OCI-LY1 (cell line): ENCODE measurements at regions not wholly inside any gene's neighbourhood (a gene's known extent, or its start where the extent isn't known, plus 50 kb on each side); places are given as distances from the start of the nearest gene placed in this dataset.

Experiments used
- EZH2 ChIP-seq: fragments of 200-600 bp; sonication (generic), shearing (Covaris generic); IDR thresholded peaks from 2 replicates; pipeline ENCODE4 v1.8.0; 2017; ENCODE audit warnings: borderline replicate concordance, mixed run types, mild to moderate bottlenecking, antibody characterized with exemption, low read length, moderate library complexity, mixed read lengths
- TF ChIP-seq, protein P1 (sequence below): fragments of 200-600 bp; sonication (generic), shearing (Covaris generic); IDR thresholded peaks from 2 replicates; pipeline ENCODE4 v1.5.1; 2017; ENCODE audit warnings: mild to moderate bottlenecking, antibody characterized with exemption, low read length, moderate library complexity, mixed read lengths

DNA sequence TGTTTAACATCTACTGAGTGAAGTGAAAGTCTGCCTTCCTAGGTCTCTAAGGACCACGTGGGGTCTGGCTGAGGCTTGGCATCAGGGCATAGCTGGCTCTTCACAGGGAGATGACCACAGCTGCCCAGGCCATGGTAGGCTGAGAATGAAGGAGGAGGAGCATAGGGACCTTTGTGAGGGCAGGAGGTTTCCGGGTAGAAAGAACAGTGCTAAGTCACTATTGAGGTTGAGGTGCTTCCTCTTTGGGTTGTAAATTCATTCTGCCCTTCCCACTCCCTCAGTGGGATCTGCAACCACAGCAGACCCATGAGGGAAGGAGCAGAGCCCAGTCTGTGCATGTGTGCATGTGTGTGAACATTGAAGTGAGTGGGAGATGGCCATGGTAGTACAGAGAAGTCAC lies 909.6 kb downstream of the VRK1 start:
- TF ChIP-seq, protein P1, sequence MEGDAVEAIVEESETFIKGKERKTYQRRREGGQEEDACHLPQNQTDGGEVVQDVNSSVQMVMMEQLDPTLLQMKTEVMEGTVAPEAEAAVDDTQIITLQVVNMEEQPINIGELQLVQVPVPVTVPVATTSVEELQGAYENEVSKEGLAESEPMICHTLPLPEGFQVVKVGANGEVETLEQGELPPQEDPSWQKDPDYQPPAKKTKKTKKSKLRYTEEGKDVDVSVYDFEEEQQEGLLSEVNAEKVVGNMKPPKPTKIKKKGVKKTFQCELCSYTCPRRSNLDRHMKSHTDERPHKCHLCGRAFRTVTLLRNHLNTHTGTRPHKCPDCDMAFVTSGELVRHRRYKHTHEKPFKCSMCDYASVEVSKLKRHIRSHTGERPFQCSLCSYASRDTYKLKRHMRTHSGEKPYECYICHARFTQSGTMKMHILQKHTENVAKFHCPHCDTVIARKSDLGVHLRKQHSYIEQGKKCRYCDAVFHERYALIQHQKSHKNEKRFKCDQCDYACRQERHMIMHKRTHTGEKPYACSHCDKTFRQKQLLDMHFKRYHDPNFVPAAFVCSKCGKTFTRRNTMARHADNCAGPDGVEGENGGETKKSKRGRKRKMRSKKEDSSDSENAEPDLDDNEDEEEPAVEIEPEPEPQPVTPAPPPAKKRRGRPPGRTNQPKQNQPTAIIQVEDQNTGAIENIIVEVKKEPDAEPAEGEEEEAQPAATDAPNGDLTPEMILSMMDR = no peak
- TF ChIP-seq EZH2 = no peak
